ENCODE measurements at regions not wholly inside any gene's neighbourhood (a gene's known extent, or its start where the extent isn't known, plus 50 kb on each side); places are given as distances from the start of the nearest gene placed in this dataset.

GRCh38 chr2:71804281-71804751 is 343.3 kb downstream of the CYP26B1 start:
- Histone ChIP-seq H3K4me1 (replicated peaks) (no peaks in the 10 kb centered on the region), H3K9me3 (no peaks in the 10 kb centered on the region), H3K27ac (no peak overlapping the region), H3K36me3 (no peaks in the 10 kb centered on the region), H3K27me3 (replicated peaks; ENCODE audit: insufficient read depth) (no peaks in the 10 kb centered on the region), H3K4me3 (no peak overlapping the region)
- TF ChIP-seq POLR2AphosphoS5 (IDR thresholded peaks at IDR 0.05) (no peak), CTCF (IDR thresholded peaks at IDR 0.05) (no peak)
- intact Hi-C loops (cut with DNase I) = loop anchor here (5.0 kb wide), 2 partner anchors 257 to 338 kb away; no protein-coding TSS in a partner anchor
- WGBS = 41% methylated on average over 3 of the region's 3 CpGs
- no peak for DNase-seq (ENCODE audit: low spot score)

GRCh38 chr2:71803398-71803797 is 344.3 kb downstream of the CYP26B1 start:
- Histone ChIP-seq H3K36me3 (no peaks in the 10 kb centered on the region), H3K4me1 (replicated peaks) (no peaks in the 10 kb centered on the region), H3K9me3 (no peaks in the 10 kb centered on the region), H3K27ac (no peak overlapping the region), H3K4me3 (no peak overlapping the region), H3K27me3 (replicated peaks; ENCODE audit: insufficient read depth) (no peaks in the 10 kb centered on the region)
- DNase-seq (ENCODE audit: low spot score) = no peak
- 89% methylated on average over 2 of the region's 2 CpGs for WGBS
- TF ChIP-seq POLR2A (IDR thresholded peaks at IDR 0.05) (no peak), POLR2AphosphoS5 (IDR thresholded peaks at IDR 0.05) (no peak), CTCF (IDR thresholded peaks at IDR 0.05) (no peak)
- intact Hi-C loops (cut with DNase I) = loop anchor here (5.0 kb wide), 2 partner anchors 256 to 339 kb away; no protein-coding TSS in a partner anchor

- 88% methylated on average over 3 of the region's 3 CpGs for WGBS
- Histone ChIP-seq H3K4me3 (no peak overlapping the region), H3K9me3 (no peaks in the 10 kb centered on the region), H3K27ac (no peak overlapping the region), H3K4me1 (replicated peaks) (no peaks in the 10 kb centered on the region), H3K36me3 (no peaks in the 10 kb centered on the region), H3K27me3 (replicated peaks; ENCODE audit: insufficient read depth) (no peaks in the 10 kb centered on the region)
- intact Hi-C loops (cut with DNase I) = loop anchor here (5.0 kb wide), 2 partner anchors 255 to 340 kb away; no protein-coding TSS in a partner anchor
- TF ChIP-seq POLR2AphosphoS5 (IDR thresholded peaks at IDR 0.05) (no peak), POLR2A (IDR thresholded peaks at IDR 0.05) (no peak), CTCF (IDR thresholded peaks at IDR 0.05) (no peak)
- DNase-seq (ENCODE audit: low spot score) = no peak
These were observed 345.1 kb downstream of the CYP26B1 start for GRCh38 chr2:71802556-71802955.

GRCh38 chr2:71801969-71802368 is 345.7 kb downstream of the CYP26B1 start:
- 80% methylated on average over 8 of the region's 8 CpGs for WGBS
- no peak for DNase-seq (ENCODE audit: low spot score)
- intact Hi-C loops (cut with DNase I) = loop anchor here (5.0 kb wide), 2 partner anchors 255 to 340 kb away; no protein-coding TSS in a partner anchor

More at GRCh38 chr2:71801969-71802368, 345.7 kb downstream of the CYP26B1 start:
- Histone ChIP-seq H3K27me3 (replicated peaks; ENCODE audit: insufficient read depth) (no peaks in the 10 kb centered on the region), H3K27ac (no peak overlapping the region), H3K36me3 (no peaks in the 10 kb centered on the region), H3K4me1 (replicated peaks) (no peaks in the 10 kb centered on the region), H3K9me3 (no peaks in the 10 kb centered on the region), H3K4me3 (no peak overlapping the region)
- TF ChIP-seq POLR2A (IDR thresholded peaks at IDR 0.05) (no peak), CTCF (IDR thresholded peaks at IDR 0.05) (peak in 2 of 4 experiments; percentile 33), POLR2AphosphoS5 (IDR thresholded peaks at IDR 0.05) (no peak)

All from prostate gland (tissue), 2 donors.